GM23248 (cell line): ENCODE measurements at regions not wholly inside any gene's neighbourhood (a gene's known extent, or its start where the extent isn't known, plus 50 kb on each side); places are given as distances from the start of the nearest gene placed in this dataset.

ENCODE experiments used
- EZH2 ChIP-seq: fragments of 200-600 bp; sonication (generic); IDR thresholded peaks from 2 replicates; pipeline ENCODE4 v1.6.1; 2018; ENCODE audit warnings: antibody characterized with exemption, mild to moderate bottlenecking; ENCODE audit not compliant: insufficient read depth, poor library complexity, severe bottlenecking
- EZH2phosphoT487 ChIP-seq: fragments of 200-600 bp; sonication (generic); IDR thresholded peaks from 2 replicates; pipeline ENCODE4 v1.6.1; 2018; ENCODE audit warnings: antibody characterized with exemption, moderate library complexity, mild to moderate bottlenecking, low read depth; ENCODE audit not compliant: insufficient read depth

DNA sequence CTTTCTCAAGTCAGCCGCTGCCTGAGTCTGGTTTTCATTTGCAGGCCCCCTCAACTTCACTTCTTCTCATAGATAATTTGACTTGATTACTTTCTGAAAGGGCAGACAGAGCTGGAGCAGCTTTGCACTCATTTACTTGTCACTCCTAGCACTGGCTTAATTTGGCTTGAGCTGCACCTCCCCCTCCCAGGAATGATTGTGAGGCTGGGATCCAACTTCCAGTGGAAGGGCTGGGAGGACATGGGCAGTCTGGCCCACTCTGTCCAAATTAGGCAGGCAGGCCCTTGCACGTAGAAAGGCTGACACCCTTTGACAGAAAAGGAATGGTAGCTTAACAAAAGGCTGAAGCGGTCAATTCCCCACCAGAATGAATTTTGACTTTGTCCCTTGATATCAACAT is 453.9 kb downstream of the ETS1 start:
- TF ChIP-seq EZH2: no peak
- no peak for TF ChIP-seq EZH2phosphoT487
